Thyroid gland (tissue), 4 donors: ENCODE measurements at regions not wholly inside any gene's neighbourhood (a gene's known extent, or its start where the extent isn't known, plus 50 kb on each side); places are given as distances from the start of the nearest gene placed in this dataset.

ENCODE experiments used
- CTCF ChIP-seq, 6 experiments: fragments of 200-600 bp in 3 of 6; fragments of 450-650 bp in 3 of 6; sonication (generic) in 3 of 6; IDR thresholded peaks; one replicate each; pipeline ENCODE4 v1.5.1; 2016 to 2019; ENCODE audit warnings: antibody characterized with exemption in 6 of 6, mild to moderate bottlenecking in 2 of 6, inconsistent platforms in 1 of 6, moderate library complexity in 1 of 6
- POLR2A ChIP-seq, 2 donors: fragments of 450-650 bp; IDR thresholded peaks; one replicate each; pipeline ENCODE4 v1.6.1; 2017; ENCODE audit warnings: antibody characterized with exemption in 2 of 2, mild to moderate bottlenecking in 2 of 2, moderate library complexity in 1 of 2

- TF ChIP-seq CTCF (IDR thresholded peaks at IDR 0.05) (no peak), POLR2A (IDR thresholded peaks at IDR 0.05) (no peak)
Observed at GRCh38 chr7:86969865-86970264, 89.6 kb downstream of the ELAPOR2 start.
